Muscle of arm (tissue), 1 donor: ENCODE measurements at regions not wholly inside any gene's neighbourhood (a gene's known extent, or its start where the extent isn't known, plus 50 kb on each side); places are given as distances from the start of the nearest gene placed in this dataset.

ENCODE experiments used
- DNase-seq: peaks from one replicate; pipeline ENCODE4 v3.0.0-alpha.2; 2013

DNA sequence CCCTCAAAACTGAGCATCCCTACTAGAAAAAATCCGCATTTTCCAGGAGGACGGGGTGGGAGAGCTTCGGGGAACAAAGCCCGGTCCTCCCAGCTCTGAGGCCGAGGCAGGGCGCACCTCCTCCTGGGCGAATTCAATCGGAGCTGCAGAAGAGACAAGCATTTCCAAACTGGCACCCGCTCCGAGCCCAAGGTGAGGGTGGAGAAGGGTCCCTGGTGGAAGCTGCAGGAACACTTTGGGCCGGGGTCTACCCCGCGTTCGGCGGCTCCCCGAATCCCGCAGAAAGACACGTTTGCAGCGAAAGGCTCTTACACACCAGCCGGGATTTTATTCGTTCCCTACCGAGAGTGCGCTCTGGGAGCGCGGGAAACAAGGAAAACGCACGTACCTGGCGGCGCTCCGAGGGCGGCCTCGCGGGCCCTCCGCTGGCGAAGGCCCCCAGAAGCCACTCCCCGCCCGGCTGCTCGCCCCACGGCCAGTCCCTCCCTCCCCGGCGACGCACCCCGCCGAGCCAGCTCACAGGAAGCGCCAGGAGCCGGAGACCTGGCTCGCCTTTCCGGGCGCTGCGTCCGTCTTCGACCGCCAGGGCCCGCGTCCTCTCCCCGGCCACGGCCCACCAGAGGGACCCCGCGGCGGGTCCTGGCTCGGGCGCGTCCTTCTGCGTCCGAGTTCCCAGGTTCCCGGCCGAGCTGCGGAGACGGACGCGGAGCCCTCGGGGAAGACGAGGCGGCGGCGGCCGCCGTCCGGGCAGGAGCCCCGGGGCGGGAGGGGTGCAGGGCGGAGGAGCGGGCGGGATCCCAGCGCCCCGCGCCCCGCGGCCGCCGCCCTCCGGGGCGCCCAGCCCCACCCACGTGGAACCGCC is 49.8 kb upstream of the BAHCC1 start:
- peak; percentile 83 for DNase-seq
